GM23338 (cell line): ENCODE measurements at regions not wholly inside any gene's neighbourhood (a gene's known extent, or its start where the extent isn't known, plus 50 kb on each side); places are given as distances from the start of the nearest gene placed in this dataset.

Source experiments
- EZH2 ChIP-seq: fragments of 200-600 bp; sonication (generic); IDR thresholded peaks from one replicate; pipeline ENCODE4 v1.8.0; 2017; ENCODE audit warnings: antibody characterized with exemption, mild to moderate bottlenecking, low read depth; ENCODE audit not compliant: unreplicated experiment
- POLR2AphosphoS5 ChIP-seq: IDR thresholded peaks from 2 replicates; pipeline ENCODE4 v1.6.1; 2016; ENCODE audit warnings: antibody characterized with exemption, low read depth
- TF ChIP-seq, protein P1 (sequence below): IDR thresholded peaks from 2 replicates; pipeline ENCODE4 v1.6.1; 2016; ENCODE audit warnings: antibody characterized with exemption
- TF ChIP-seq, protein P2 (sequence below), 2 experiments: fragments of 200-600 bp in 1 of 2; sonication (generic) in 1 of 2; conservative IDR thresholded peaks; 2 replicates each; pipeline versions ENCODE4 v1.5.1 to v1.6.1; 2016 to 2017; ENCODE audit warnings: antibody characterized with exemption in 2 of 2, low read depth in 2 of 2, mild to moderate bottlenecking in 2 of 2, moderate library complexity in 1 of 2

DNA sequence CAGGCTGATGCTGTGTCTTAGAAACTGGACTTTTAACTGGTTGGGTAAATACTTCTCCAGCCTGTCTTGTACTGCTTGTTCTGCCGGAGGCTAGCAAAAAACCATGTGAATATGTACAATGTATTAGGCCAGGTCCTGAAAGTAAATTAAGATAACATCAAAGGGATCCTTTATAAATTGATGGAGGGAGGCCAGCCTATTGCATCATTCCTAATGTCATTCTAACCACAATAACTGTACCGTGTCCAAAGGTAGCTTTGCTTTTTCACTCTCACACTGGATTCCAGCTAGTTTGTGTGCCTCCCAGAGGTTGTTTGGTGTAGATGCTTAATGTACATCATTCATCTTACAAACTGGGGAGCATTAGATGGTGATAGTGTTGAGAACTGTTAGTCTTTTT, 91.2 kb upstream of the SEM1 start:
- TF ChIP-seq, protein P1, sequence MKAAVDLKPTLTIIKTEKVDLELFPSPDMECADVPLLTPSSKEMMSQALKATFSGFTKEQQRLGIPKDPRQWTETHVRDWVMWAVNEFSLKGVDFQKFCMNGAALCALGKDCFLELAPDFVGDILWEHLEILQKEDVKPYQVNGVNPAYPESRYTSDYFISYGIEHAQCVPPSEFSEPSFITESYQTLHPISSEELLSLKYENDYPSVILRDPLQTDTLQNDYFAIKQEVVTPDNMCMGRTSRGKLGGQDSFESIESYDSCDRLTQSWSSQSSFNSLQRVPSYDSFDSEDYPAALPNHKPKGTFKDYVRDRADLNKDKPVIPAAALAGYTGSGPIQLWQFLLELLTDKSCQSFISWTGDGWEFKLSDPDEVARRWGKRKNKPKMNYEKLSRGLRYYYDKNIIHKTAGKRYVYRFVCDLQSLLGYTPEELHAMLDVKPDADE: no peak
- TF ChIP-seq, protein P2, sequence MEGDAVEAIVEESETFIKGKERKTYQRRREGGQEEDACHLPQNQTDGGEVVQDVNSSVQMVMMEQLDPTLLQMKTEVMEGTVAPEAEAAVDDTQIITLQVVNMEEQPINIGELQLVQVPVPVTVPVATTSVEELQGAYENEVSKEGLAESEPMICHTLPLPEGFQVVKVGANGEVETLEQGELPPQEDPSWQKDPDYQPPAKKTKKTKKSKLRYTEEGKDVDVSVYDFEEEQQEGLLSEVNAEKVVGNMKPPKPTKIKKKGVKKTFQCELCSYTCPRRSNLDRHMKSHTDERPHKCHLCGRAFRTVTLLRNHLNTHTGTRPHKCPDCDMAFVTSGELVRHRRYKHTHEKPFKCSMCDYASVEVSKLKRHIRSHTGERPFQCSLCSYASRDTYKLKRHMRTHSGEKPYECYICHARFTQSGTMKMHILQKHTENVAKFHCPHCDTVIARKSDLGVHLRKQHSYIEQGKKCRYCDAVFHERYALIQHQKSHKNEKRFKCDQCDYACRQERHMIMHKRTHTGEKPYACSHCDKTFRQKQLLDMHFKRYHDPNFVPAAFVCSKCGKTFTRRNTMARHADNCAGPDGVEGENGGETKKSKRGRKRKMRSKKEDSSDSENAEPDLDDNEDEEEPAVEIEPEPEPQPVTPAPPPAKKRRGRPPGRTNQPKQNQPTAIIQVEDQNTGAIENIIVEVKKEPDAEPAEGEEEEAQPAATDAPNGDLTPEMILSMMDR (conservative IDR thresholded peaks at IDR 0.05; ENCODE audit: low read depth in 2 of 2): no peak; a peak in 1 of 4 replicates
- TF ChIP-seq EZH2 (no peak), POLR2AphosphoS5 (no peak)
